H9 (cell line): ENCODE measurements at regions not wholly inside any gene's neighbourhood (a gene's known extent, or its start where the extent isn't known, plus 50 kb on each side); places are given as distances from the start of the nearest gene placed in this dataset.

ENCODE experiments used
- DNase-seq: peaks from one replicate; pipeline ENCODE4 v3.0.0-alpha.2; 2017
- H2AFZ ChIP-seq: one replicate; pipeline ENCODE4 v1.6.1; 2013; ENCODE audit warnings: mild to moderate bottlenecking, low read length, control low read depth, moderate library complexity
- H2AK5ac ChIP-seq: 2 replicates; pipeline ENCODE4 v1.6.1; 2013; ENCODE audit warnings: low read length, control low read depth, mixed read lengths; ENCODE audit not compliant: insufficient read length
- H2BK120ac ChIP-seq: one replicate; pipeline ENCODE4 v1.6.1; 2013; ENCODE audit warnings: low read depth, mild to moderate bottlenecking, low read length, control low read depth, inconsistent platforms; ENCODE audit not compliant: poor library complexity, severe bottlenecking
- H2BK12ac ChIP-seq: 2 replicates; pipeline ENCODE4 v1.6.1; 2013; ENCODE audit warnings: low read length, control low read depth, mixed read lengths, low read depth; ENCODE audit not compliant: insufficient read length
- H2BK15ac ChIP-seq: 2 replicates; pipeline ENCODE4 v1.6.1; 2013; ENCODE audit warnings: low read depth, low read length, control low read depth
- H2BK20ac ChIP-seq: one replicate; pipeline ENCODE4 v1.6.1; 2013; ENCODE audit warnings: low read depth, mild to moderate bottlenecking, low read length, control low read depth, inconsistent platforms; ENCODE audit not compliant: poor library complexity, severe bottlenecking
- H2BK5ac ChIP-seq: 2 replicates; pipeline ENCODE4 v1.6.1; 2013; ENCODE audit warnings: low read length, control low read depth, mixed read lengths; ENCODE audit not compliant: insufficient read length
- H3K14ac ChIP-seq: 2 replicates; pipeline ENCODE4 v1.6.1; 2013; ENCODE audit warnings: low read length, control low read depth; ENCODE audit not compliant: insufficient read depth
- H3K18ac ChIP-seq: 2 replicates; pipeline ENCODE4 v1.6.1; 2013; ENCODE audit warnings: low read depth, mild to moderate bottlenecking, mixed read lengths, low read length, control low read depth; ENCODE audit not compliant: insufficient read length
- H3K23ac ChIP-seq: 2 replicates; pipeline ENCODE4 v1.6.1; 2013; ENCODE audit warnings: low read length, control low read depth, mixed read lengths, low read depth; ENCODE audit not compliant: insufficient read length
- H3K23me2 ChIP-seq: 2 replicates; pipeline ENCODE4 v1.6.1; 2013; ENCODE audit warnings: low read depth, mild to moderate bottlenecking, mixed read lengths, low read length, control low read depth; ENCODE audit not compliant: insufficient read length, poor library complexity, severe bottlenecking
- H3K27ac ChIP-seq: 2 replicates; pipeline ENCODE4 v1.5.1; 2013; ENCODE audit warnings: low read length, control low read depth, mixed read lengths, low read depth; ENCODE audit not compliant: insufficient read length
- H3K27me3 ChIP-seq: 2 replicates; pipeline ENCODE4 v1.6.1; 2013; ENCODE audit warnings: low read length, control low read depth, inconsistent platforms; ENCODE audit not compliant: insufficient read depth
- H3K4ac ChIP-seq: 2 replicates; pipeline ENCODE4 v1.6.1; 2013; ENCODE audit warnings: low read depth, mild to moderate bottlenecking, control low read depth, inconsistent platforms, low read length, moderate library complexity
- H3K4me1 ChIP-seq: 2 replicates; pipeline ENCODE4 v1.6.1; 2013; ENCODE audit warnings: low read length, control low read depth, inconsistent platforms; ENCODE audit not compliant: insufficient read depth
- H3K4me2 ChIP-seq: 2 replicates; pipeline ENCODE4 v1.6.1; 2013; ENCODE audit warnings: low read length, control low read depth, mixed read lengths; ENCODE audit not compliant: insufficient read length, insufficient read depth
- H3K56ac ChIP-seq: 2 replicates; pipeline ENCODE4 v1.6.1; 2013; ENCODE audit warnings: low read depth, mild to moderate bottlenecking, mixed read lengths, low read length, control low read depth; ENCODE audit not compliant: insufficient read length
- H3K79me1 ChIP-seq: 2 replicates; pipeline ENCODE4 v1.6.1; 2013; ENCODE audit warnings: low read depth, mild to moderate bottlenecking, moderate library complexity, low read length, control low read depth, inconsistent platforms; ENCODE audit not compliant: insufficient read depth, poor library complexity, severe bottlenecking
- H3K79me2 ChIP-seq: 2 replicates; pipeline ENCODE4 v1.6.1; 2013; ENCODE audit warnings: low read length, control low read depth, inconsistent platforms; ENCODE audit not compliant: insufficient read depth
- H3K9ac ChIP-seq: 2 replicates; pipeline ENCODE4 v1.6.1; 2013; ENCODE audit warnings: low read length, control low read depth, mixed read lengths; ENCODE audit not compliant: insufficient read length; ENCODE audit errors: extremely low read depth
- H3K9me3 ChIP-seq: one replicate; pipeline ENCODE4 v1.6.1; 2013; ENCODE audit warnings: low read depth, low read length, inconsistent platforms; ENCODE audit not compliant: control insufficient read depth
- H3T11ph ChIP-seq: one replicate; pipeline ENCODE4 v1.6.1; 2013; ENCODE audit warnings: mild to moderate bottlenecking, low read length, control low read depth, inconsistent platforms
- H4K20me1 ChIP-seq: one replicate; pipeline ENCODE4 v1.6.1; 2013; ENCODE audit not compliant: control insufficient read depth, insufficient read length, insufficient read depth
- H4K5ac ChIP-seq: 2 replicates; pipeline ENCODE4 v1.6.1; 2013; ENCODE audit warnings: low read depth, mild to moderate bottlenecking, mixed read lengths, low read length, control low read depth; ENCODE audit not compliant: insufficient read length
- H4K8ac ChIP-seq: replicated peaks from 2 replicates; pipeline ENCODE4 v1.6.1; 2013; ENCODE audit warnings: low read length, control low read depth, mixed read lengths, low read depth; ENCODE audit not compliant: insufficient read length
- H4K91ac ChIP-seq: 2 replicates; pipeline ENCODE4 v1.6.1; 2013; ENCODE audit warnings: low read depth, mild to moderate bottlenecking, moderate library complexity, mixed read lengths, low read length, control low read depth; ENCODE audit not compliant: insufficient read length
- H3K27ac Mint-ChIP-seq, 3 experiments: 2 replicates in 2 of 3; 3 replicates in 1 of 3; pipeline ENCODE4 v1.8.0; 2020 to 2021; ENCODE audit warnings: mixed read lengths in 3 of 3, mild to moderate bottlenecking in 1 of 3, moderate library complexity in 1 of 3
- H3K27me3 Mint-ChIP-seq: 2 replicates; pipeline ENCODE4 v1.8.0; 2021; ENCODE audit warnings: low read depth, mild to moderate bottlenecking, moderate library complexity, mixed read lengths
- H3K36me3 Mint-ChIP-seq, 3 experiments: 2 replicates in 2 of 3; 3 replicates in 1 of 3; pipeline ENCODE4 v1.8.0; 2020 to 2021; ENCODE audit warnings: low read depth in 3 of 3, mixed read lengths in 3 of 3; ENCODE audit not compliant: insufficient read depth in 1 of 3
- H3K4me1 Mint-ChIP-seq, 2 experiments: 2 replicates each; pipeline ENCODE4 v1.8.0; 2020; ENCODE audit warnings: mixed read lengths in 2 of 2
- H3K4me3 Mint-ChIP-seq, 2 experiments: 2 replicates in 1 of 2; 3 replicates in 1 of 2; pipeline ENCODE4 v1.8.0; 2020 to 2021; ENCODE audit warnings: mild to moderate bottlenecking in 2 of 2, mixed read lengths in 2 of 2, moderate library complexity in 1 of 2
- H3K9me3 Mint-ChIP-seq, 2 experiments: 2 replicates in 1 of 2; 3 replicates in 1 of 2; pipeline ENCODE4 v1.8.0; 2020; ENCODE audit warnings: mild to moderate bottlenecking in 2 of 2, mixed read lengths in 2 of 2, moderate library complexity in 1 of 2
- CTCF ChIP-seq: fragments of 200-600 bp; sonication (generic); conservative IDR thresholded peaks from 3 replicates; pipeline ENCODE4 v1.8.0; 2021; ENCODE audit warnings: antibody characterized with exemption, mild to moderate bottlenecking
- WGBS: extraction: QIAGEN DNeasy Blood & Tissue Kit; methylation state at CpG from one replicate; pipeline ENCODE4 v1.1.7; 2013; ENCODE audit warnings: missing lambda C conversion rate, low lambda C conversion rate, mixed read lengths; ENCODE audit not compliant: insufficient read length; ENCODE audit errors: extremely low coverage; 5-methylcytosine and 5-hydroxymethylcytosine counted together

- H3K4ac ChIP-seq: no peak overlapping the region
- no peaks in the 10 kb centered on the region for H4K20me1 ChIP-seq
- H2BK120ac ChIP-seq: no peak overlapping the region
- no peak overlapping the region for H2BK5ac ChIP-seq
- H3K56ac ChIP-seq: no peak overlapping the region
- WGBS: no CpG with 5 or more reads among the region's 1 CpG
- Mint-ChIP-seq H3K4me1 (no peaks in the 10 kb centered on the region; a peak in 1 of 4 replicates), H3K4me3 (no peak overlapping the region), H3K27me3 (no peaks in the 10 kb centered on the region), H3K27ac (no peak overlapping the region), H3K9me3 (no peaks in the 10 kb centered on the region), H3K36me3 (no peaks in the 10 kb centered on the region; a peak in 1 of 7 replicates)
- no peaks in the 10 kb centered on the region for H3K79me1 ChIP-seq
- H2AFZ ChIP-seq: no peak overlapping the region
- no peak overlapping the region for H3K9ac ChIP-seq
- no peak overlapping the region for H4K8ac ChIP-seq
- no peak overlapping the region for H4K5ac ChIP-seq
- H3K18ac ChIP-seq: no peak overlapping the region
- no peaks in the 10 kb centered on the region for H3K27me3 ChIP-seq
- no peaks in the 10 kb centered on the region for H3K4me1 ChIP-seq
- no peak overlapping the region for H3K14ac ChIP-seq
- H3K79me2 ChIP-seq: no peaks in the 10 kb centered on the region
- H2BK20ac ChIP-seq: no peak overlapping the region
- H3K23ac ChIP-seq: no peak overlapping the region
- H3K9me3 ChIP-seq: no peaks in the 10 kb centered on the region
- no peak overlapping the region for H2BK12ac ChIP-seq
- DNase-seq: no peak
- no peak overlapping the region for H4K91ac ChIP-seq
- H3K27ac ChIP-seq: no peak overlapping the region
- no peak overlapping the region for H2BK15ac ChIP-seq
- no peak overlapping the region for H3T11ph ChIP-seq
- no peak overlapping the region for H2AK5ac ChIP-seq
- H3K4me2 ChIP-seq: no peak overlapping the region
- TF ChIP-seq CTCF: no peak
- H3K23me2 ChIP-seq: no peaks in the 10 kb centered on the region
Measured at GRCh38 chr2:122643725-122644329, 888.4 kb downstream of the TSN start.
